ENCODE measurements at regions not wholly inside any gene's neighbourhood (a gene's known extent, or its start where the extent isn't known, plus 50 kb on each side); places are given as distances from the start of the nearest gene placed in this dataset.

DNA sequence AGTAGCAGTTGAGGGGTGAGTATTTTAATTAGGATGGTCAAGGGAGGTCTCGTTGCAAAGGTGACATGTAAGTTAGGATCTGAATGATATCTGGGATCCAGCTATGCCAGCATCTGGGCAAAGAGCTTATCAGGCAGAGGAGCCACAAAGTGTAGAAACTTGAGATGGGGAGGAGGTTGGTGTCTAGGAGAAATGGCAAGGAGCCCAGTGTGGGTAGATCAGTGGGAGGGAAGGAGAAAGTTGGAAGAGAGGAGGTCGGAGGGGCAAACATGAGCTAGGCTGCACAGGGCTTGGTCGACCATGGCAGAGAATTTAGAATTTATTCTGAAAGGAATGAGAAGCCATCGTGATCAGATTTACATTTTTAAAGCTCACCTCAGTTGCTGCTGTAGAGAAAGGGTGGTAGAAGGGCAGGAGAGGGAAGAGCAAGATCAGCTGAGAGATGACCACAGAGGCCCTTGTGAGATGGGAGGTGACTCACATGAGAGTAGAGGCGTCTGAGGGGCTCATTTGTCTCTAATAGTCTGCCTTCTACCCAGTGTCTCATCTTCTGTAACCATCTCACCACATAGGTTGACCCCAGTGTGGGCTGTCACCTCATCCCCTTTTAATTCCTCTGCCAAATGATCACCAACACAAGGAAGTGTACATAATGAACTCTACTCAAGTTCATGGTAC lies 170.0 kb downstream of the ETAA1 start:
- peaks cover 0 to under 1% of the 10 kb centered on the region in 2 donors for H3K4me1 ChIP-seq (ENCODE audit: control insufficient read depth in 2 of 2, insufficient read depth in 2 of 2, low read length in 2 of 2)
- no peak overlapping the region for H3K27ac ChIP-seq (ENCODE audit: low read depth in 2 of 2, low read length in 2 of 2)
- no peaks in the 10 kb centered on the region for H3K36me3 ChIP-seq (ENCODE audit: control insufficient read depth in 2 of 2, insufficient read depth in 2 of 2, low read length in 2 of 2)
- H3K9me3 ChIP-seq (ENCODE audit: control insufficient read depth in 2 of 2, low read length in 2 of 2), result no peaks in the 10 kb centered on the region
- no peaks in the 10 kb centered on the region for H3K27me3 ChIP-seq (ENCODE audit: control insufficient read depth in 2 of 2, insufficient read depth in 2 of 2, low read length in 2 of 2)
- H3K9ac ChIP-seq (ENCODE audit: low read depth in 1 of 2, low read length in 2 of 2), result no peak overlapping the region
- H3K4me3 ChIP-seq (ENCODE audit: low read length in 2 of 2), result no peak overlapping the region

DNA sequence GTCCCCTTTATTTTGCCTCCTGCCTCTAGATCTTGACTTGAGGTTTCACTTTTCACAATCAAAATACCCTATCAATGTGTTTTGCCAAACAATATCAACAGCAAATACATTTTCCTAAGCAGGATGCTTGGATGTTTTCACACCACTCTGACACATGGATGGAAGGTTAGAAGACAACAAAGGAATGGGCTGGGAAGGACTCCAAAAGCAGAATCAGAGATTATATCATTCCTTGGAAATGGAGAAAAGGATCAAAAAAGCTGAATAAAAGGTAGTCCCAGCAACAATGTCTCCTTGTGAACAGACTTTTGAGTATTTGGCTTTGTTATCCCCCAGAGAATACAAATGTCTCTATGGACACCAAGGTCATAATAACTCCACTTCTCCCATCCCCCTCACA lies 170.8 kb downstream of the ETAA1 start:
- no peak overlapping the region for H3K4me3 ChIP-seq (ENCODE audit: low read length in 2 of 2)
- H3K27ac ChIP-seq (ENCODE audit: low read depth in 2 of 2, low read length in 2 of 2), result no peak overlapping the region
- H3K9me3 ChIP-seq (ENCODE audit: control insufficient read depth in 2 of 2, low read length in 2 of 2), result no peaks in the 10 kb centered on the region
- no peak overlapping the region for H3K9ac ChIP-seq (ENCODE audit: low read depth in 1 of 2, low read length in 2 of 2)
- H3K27me3 ChIP-seq (ENCODE audit: control insufficient read depth in 2 of 2, insufficient read depth in 2 of 2, low read length in 2 of 2), result no peaks in the 10 kb centered on the region
- H3K36me3 ChIP-seq (ENCODE audit: control insufficient read depth in 2 of 2, insufficient read depth in 2 of 2, low read length in 2 of 2), result no peaks in the 10 kb centered on the region
- peaks cover 0 to 8% of the 10 kb centered on the region in 2 donors for H3K4me1 ChIP-seq (ENCODE audit: control insufficient read depth in 2 of 2, insufficient read depth in 2 of 2, low read length in 2 of 2)

DNA sequence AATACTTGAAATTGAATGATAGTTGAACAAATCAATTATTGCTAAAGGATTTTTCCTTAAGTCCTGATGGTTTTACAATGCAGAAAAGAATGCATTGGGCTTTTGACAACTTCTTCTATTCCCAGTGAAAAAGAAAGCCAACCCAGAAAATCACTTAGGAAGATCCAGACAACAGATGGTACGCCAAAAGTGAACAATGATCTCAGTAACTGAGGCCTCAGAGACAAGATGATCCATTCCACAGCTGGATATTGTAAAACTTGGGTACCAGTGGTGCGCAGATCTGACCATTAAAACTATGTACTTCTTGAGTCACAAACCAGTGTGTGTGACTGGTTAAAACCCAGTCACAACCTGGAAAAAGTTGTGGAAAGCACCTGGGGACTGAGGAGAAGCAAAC lies 173.5 kb downstream of the ETAA1 start:
- peaks cover 0 to 14% of the 10 kb centered on the region in 2 donors for H3K4me1 ChIP-seq (ENCODE audit: control insufficient read depth in 2 of 2, insufficient read depth in 2 of 2, low read length in 2 of 2)
- no peaks in the 10 kb centered on the region for H3K27me3 ChIP-seq (ENCODE audit: control insufficient read depth in 2 of 2, insufficient read depth in 2 of 2, low read length in 2 of 2)
- H3K36me3 ChIP-seq (ENCODE audit: control insufficient read depth in 2 of 2, insufficient read depth in 2 of 2, low read length in 2 of 2), result no peaks in the 10 kb centered on the region
- no peaks in the 10 kb centered on the region for H3K9me3 ChIP-seq (ENCODE audit: control insufficient read depth in 2 of 2, low read length in 2 of 2)
- no peak overlapping the region for H3K4me3 ChIP-seq (ENCODE audit: low read length in 2 of 2)
- no peak overlapping the region for H3K9ac ChIP-seq (ENCODE audit: low read depth in 1 of 2, low read length in 2 of 2)
- H3K27ac ChIP-seq (ENCODE audit: low read depth in 2 of 2, low read length in 2 of 2), result no peak overlapping the region

DNA sequence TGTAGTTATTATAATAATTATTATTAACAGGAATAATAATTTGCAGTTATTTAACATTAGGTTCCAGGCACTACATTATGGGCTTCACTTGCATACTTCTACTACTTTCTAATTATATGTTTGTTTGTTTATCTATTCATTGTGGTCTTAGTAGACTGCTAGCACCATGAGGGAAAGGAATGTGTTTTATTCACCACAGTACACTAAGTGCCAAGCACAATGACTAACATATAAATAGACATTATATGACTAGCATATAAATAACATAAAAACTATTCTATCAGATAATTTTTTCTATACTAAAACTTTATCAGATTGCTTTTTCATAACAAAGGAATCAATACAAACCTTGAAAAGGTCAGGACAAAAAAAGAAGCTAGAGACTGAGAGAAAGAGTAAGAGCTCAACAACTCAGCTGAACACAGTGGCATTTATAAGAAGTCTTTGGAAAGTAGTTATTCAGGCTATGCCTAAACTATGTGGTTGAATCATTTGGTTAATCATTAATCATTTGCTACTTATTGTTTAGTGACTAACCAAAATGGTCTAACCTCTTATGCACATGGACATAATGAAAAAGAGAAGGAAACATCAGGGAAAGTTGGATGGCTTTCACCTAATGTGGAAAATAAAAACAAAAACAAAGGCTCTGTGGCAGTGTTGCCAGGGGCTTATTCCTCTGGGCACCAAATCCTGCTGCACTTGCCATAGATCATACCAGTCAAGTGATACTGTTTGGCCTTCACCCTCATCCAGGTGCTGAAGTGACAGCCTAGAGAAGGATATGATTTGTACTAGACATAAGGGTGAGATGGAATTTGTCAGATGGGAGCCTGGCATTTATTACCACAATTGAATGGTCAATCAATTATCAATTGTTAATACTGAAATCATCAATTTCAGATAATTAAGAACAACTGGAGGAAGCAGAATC lies 174.9 kb downstream of the ETAA1 start:
- Histone ChIP-seq H3K9ac (ENCODE audit: low read depth in 1 of 2, low read length in 2 of 2) (peak overlapping the region in 1 of 2 donors; percentile 6), H3K27ac (ENCODE audit: low read depth in 2 of 2, low read length in 2 of 2) (peak overlapping the region; percentile 10 to 71), H3K4me1 (ENCODE audit: control insufficient read depth in 2 of 2, insufficient read depth in 2 of 2, low read length in 2 of 2) (peaks cover 0 to 14% of the 10 kb centered on the region in 2 donors), H3K36me3 (ENCODE audit: control insufficient read depth in 2 of 2, insufficient read depth in 2 of 2, low read length in 2 of 2) (no peaks in the 10 kb centered on the region), H3K27me3 (ENCODE audit: control insufficient read depth in 2 of 2, insufficient read depth in 2 of 2, low read length in 2 of 2) (no peaks in the 10 kb centered on the region), H3K4me3 (ENCODE audit: low read length in 2 of 2) (no peak overlapping the region), H3K9me3 (ENCODE audit: control insufficient read depth in 2 of 2, low read length in 2 of 2) (no peaks in the 10 kb centered on the region)

DNA sequence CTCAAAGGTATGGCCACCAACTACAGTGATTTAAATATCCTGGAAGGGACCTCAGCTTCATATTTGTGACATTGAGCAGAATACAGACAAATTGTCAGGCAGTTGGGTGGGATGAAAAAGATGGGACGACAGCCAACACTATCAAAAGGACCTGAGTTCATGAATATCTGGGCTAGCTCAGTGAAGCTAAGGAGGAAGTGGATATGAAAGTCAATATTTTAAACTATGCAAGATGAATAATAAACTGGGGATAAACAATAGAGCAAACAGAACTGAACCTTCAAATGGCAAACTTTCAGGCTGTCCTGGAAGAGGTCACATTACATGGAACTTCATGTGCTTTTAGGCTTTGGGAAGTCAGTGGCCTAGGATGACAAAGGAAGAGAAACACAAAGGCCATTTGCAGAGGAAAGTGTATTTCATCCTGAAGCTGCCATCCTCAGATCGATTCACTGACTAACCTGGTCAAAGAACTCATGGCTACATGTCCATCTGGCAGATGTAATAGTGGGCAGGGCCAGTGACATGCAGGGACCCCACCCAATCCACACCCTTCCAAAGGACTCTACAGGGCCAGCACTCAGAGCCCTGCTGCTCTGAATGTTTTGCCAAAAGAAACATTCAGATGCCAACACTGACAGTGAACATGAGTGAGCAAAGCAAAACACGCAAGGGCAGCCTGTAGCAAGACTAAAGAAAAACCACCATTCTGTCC lies 175.7 kb downstream of the ETAA1 start:
- Histone ChIP-seq H3K27ac (ENCODE audit: low read depth in 2 of 2, low read length in 2 of 2) (peak overlapping the region; percentile 12 to 71), H3K9me3 (ENCODE audit: control insufficient read depth in 2 of 2, low read length in 2 of 2) (no peaks in the 10 kb centered on the region), H3K4me3 (ENCODE audit: low read length in 2 of 2) (no peak overlapping the region), H3K36me3 (ENCODE audit: control insufficient read depth in 2 of 2, insufficient read depth in 2 of 2, low read length in 2 of 2) (no peaks in the 10 kb centered on the region), H3K27me3 (ENCODE audit: control insufficient read depth in 2 of 2, insufficient read depth in 2 of 2, low read length in 2 of 2) (no peaks in the 10 kb centered on the region), H3K9ac (ENCODE audit: low read depth in 1 of 2, low read length in 2 of 2) (peak overlapping the region in 1 of 2 donors; percentile 6), H3K4me1 (ENCODE audit: control insufficient read depth in 2 of 2, insufficient read depth in 2 of 2, low read length in 2 of 2) (peaks cover 0 to 14% of the 10 kb centered on the region in 2 donors)

DNA sequence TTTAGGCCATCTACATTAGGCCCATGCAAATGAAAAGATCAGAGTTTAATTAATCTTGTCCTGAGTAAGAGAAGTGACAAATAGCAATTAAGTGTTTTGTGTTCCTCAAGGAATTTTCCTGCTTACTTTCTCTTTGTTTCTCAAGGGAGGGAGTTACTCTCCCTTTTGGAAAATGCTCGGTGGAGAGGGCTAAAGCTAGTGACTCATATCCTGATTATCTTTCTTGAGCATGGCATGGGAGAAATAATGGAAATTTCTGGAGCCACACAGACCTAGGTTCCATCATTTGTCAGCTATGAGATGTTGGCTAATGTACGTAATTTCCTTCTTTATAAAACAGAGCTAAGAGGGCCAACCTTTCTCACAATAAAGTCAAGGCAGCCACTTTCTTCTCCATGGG lies 177.1 kb downstream of the ETAA1 start:
- no peaks in the 10 kb centered on the region for H3K27me3 ChIP-seq (ENCODE audit: control insufficient read depth in 2 of 2, insufficient read depth in 2 of 2, low read length in 2 of 2)
- no peak overlapping the region for H3K9ac ChIP-seq (ENCODE audit: low read depth in 1 of 2, low read length in 2 of 2)
- peak overlapping the region in 1 of 2 donors; percentile 58 for H3K27ac ChIP-seq (ENCODE audit: low read depth in 2 of 2, low read length in 2 of 2)

DNA sequence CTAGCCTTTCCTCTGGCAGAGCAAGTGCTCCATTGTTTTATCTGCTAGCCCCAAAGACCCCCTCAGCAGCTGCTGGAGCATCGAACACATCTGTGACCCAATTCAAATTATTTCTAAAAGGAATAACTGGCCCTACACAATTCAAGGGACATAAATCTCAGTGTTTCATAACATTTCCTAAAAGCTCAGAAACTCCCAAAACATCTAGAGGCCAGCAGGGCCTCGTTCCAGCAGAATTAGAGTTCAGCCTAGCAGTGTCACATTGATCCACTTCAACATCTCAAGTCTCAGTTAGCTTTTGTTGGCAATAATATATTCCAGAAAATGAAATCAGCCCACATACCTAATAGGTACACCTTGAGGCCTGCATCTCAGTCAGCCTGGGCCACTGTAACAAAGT lies 179.1 kb downstream of the ETAA1 start:
- no peak overlapping the region for H3K4me3 ChIP-seq (ENCODE audit: low read length in 2 of 2)
- H3K36me3 ChIP-seq (ENCODE audit: control insufficient read depth in 2 of 2, insufficient read depth in 2 of 2, low read length in 2 of 2), result no peaks in the 10 kb centered on the region
- no peaks in the 10 kb centered on the region for H3K27me3 ChIP-seq (ENCODE audit: control insufficient read depth in 2 of 2, insufficient read depth in 2 of 2, low read length in 2 of 2)
- H3K4me1 ChIP-seq (ENCODE audit: control insufficient read depth in 2 of 2, insufficient read depth in 2 of 2, low read length in 2 of 2), result peaks cover 0 to 17% of the 10 kb centered on the region in 2 donors
- no peaks in the 10 kb centered on the region for H3K9me3 ChIP-seq (ENCODE audit: control insufficient read depth in 2 of 2, low read length in 2 of 2)
- no peak overlapping the region for H3K27ac ChIP-seq (ENCODE audit: low read depth in 2 of 2, low read length in 2 of 2)
- H3K9ac ChIP-seq (ENCODE audit: low read depth in 1 of 2, low read length in 2 of 2), result no peak overlapping the region

More for the DNA sequence above, 177.1 kb downstream of the ETAA1 start:
- no peaks in the 10 kb centered on the region for H3K36me3 ChIP-seq (ENCODE audit: control insufficient read depth in 2 of 2, insufficient read depth in 2 of 2, low read length in 2 of 2)
- H3K4me1 ChIP-seq (ENCODE audit: control insufficient read depth in 2 of 2, insufficient read depth in 2 of 2, low read length in 2 of 2), result peaks cover 0 to 17% of the 10 kb centered on the region in 2 donors
- no peaks in the 10 kb centered on the region for H3K9me3 ChIP-seq (ENCODE audit: control insufficient read depth in 2 of 2, low read length in 2 of 2)
- H3K4me3 ChIP-seq (ENCODE audit: low read length in 2 of 2), result no peak overlapping the region

DNA sequence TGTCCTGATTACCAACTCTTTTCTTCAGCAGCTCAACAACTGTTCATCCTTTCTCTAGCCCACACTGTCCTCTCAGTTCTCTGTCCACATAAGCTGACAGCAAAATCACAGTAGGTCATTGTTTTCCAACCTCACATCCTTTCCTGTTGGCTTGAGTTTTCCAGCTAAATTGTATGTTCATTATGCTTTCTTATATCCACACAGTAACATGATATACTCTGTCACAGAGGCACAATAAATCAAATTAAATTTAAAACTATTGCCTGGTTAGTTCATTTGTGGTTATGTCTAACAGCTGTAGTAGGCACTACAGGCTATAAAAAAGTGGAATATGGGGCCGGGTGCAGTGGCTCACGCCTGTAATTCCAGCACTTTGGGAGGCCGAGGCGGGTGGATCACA lies 179.9 kb downstream of the ETAA1 start:
- Histone ChIP-seq H3K27ac (ENCODE audit: low read depth in 2 of 2, low read length in 2 of 2) (no peak overlapping the region), H3K4me1 (ENCODE audit: control insufficient read depth in 2 of 2, insufficient read depth in 2 of 2, low read length in 2 of 2) (peaks cover 0 to 17% of the 10 kb centered on the region in 2 donors), H3K4me3 (ENCODE audit: low read length in 2 of 2) (no peak overlapping the region), H3K9ac (ENCODE audit: low read depth in 1 of 2, low read length in 2 of 2) (no peak overlapping the region), H3K27me3 (ENCODE audit: control insufficient read depth in 2 of 2, insufficient read depth in 2 of 2, low read length in 2 of 2) (no peaks in the 10 kb centered on the region), H3K36me3 (ENCODE audit: control insufficient read depth in 2 of 2, insufficient read depth in 2 of 2, low read length in 2 of 2) (no peaks in the 10 kb centered on the region), H3K9me3 (ENCODE audit: control insufficient read depth in 2 of 2, low read length in 2 of 2) (no peaks in the 10 kb centered on the region)

DNA sequence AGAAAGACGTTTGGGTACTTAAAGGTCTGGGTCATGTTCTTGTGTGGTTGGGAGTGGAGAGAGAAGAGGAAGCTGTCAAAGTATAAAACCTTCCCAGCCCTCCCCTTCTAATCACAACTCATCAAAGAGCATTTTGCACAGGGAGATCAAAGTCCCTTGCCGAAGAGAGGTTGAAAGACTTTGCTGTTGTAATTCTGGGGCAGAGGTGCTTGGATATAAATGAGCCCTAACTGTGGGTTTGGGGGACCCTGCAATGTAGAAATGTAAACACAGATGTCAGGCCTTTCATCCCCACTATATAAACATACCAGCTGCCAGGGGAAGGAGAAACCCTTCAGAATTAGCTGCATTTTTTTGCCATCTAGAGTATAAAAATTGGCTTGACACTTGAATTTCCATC lies 182.1 kb downstream of the ETAA1 start:
- no peak overlapping the region for H3K27ac ChIP-seq (ENCODE audit: low read depth in 2 of 2, low read length in 2 of 2)
- H3K36me3 ChIP-seq (ENCODE audit: control insufficient read depth in 2 of 2, insufficient read depth in 2 of 2, low read length in 2 of 2), result no peaks in the 10 kb centered on the region
- H3K4me1 ChIP-seq (ENCODE audit: control insufficient read depth in 2 of 2, insufficient read depth in 2 of 2, low read length in 2 of 2), result peaks cover 0 to 3% of the 10 kb centered on the region in 2 donors
- H3K27me3 ChIP-seq (ENCODE audit: control insufficient read depth in 2 of 2, insufficient read depth in 2 of 2, low read length in 2 of 2), result no peaks in the 10 kb centered on the region
- H3K9ac ChIP-seq (ENCODE audit: low read depth in 1 of 2, low read length in 2 of 2), result no peak overlapping the region
- peaks cover 0 to 4% of the 10 kb centered on the region in 2 donors for H3K9me3 ChIP-seq (ENCODE audit: control insufficient read depth in 2 of 2, low read length in 2 of 2)
- H3K4me3 ChIP-seq (ENCODE audit: low read length in 2 of 2), result no peak overlapping the region

DNA sequence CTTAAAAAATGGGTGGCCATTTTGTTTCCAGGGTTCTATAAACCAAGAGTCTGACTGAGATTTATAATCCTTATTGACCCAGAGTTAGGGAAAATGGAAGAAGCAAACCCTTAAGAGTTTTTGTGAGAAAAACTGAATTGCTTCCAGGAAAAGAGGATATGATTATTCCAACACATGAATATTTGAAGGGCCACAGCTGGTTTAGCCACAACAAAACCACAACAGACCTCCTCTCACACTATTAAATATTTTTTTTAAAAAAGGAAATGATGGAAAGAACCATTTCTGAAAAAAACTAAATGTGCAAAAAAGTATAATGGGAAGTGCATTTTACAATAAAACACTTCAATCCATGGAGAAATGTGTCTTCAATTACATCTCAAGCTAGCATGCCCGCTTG lies 182.7 kb downstream of the ETAA1 start:
- Histone ChIP-seq H3K9me3 (ENCODE audit: control insufficient read depth in 2 of 2, low read length in 2 of 2) (peaks cover 0 to 4% of the 10 kb centered on the region in 2 donors), H3K9ac (ENCODE audit: low read depth in 1 of 2, low read length in 2 of 2) (no peak overlapping the region), H3K4me3 (ENCODE audit: low read length in 2 of 2) (no peak overlapping the region), H3K27me3 (ENCODE audit: control insufficient read depth in 2 of 2, insufficient read depth in 2 of 2, low read length in 2 of 2) (no peaks in the 10 kb centered on the region), H3K4me1 (ENCODE audit: control insufficient read depth in 2 of 2, insufficient read depth in 2 of 2, low read length in 2 of 2) (peaks cover 0 to 3% of the 10 kb centered on the region in 2 donors), H3K27ac (ENCODE audit: low read depth in 2 of 2, low read length in 2 of 2) (no peak overlapping the region), H3K36me3 (ENCODE audit: control insufficient read depth in 2 of 2, insufficient read depth in 2 of 2, low read length in 2 of 2) (no peaks in the 10 kb centered on the region)

Data from mucosa of rectum (tissue), 2 donors.